C4-2B (cell line): ENCODE measurements at regions not wholly inside any gene's neighbourhood (a gene's known extent, or its start where the extent isn't known, plus 50 kb on each side); places are given as distances from the start of the nearest gene placed in this dataset.

Experiments used
- ZFX ChIP-seq: fragments of 450-650 bp; IDR thresholded peaks from 2 replicates; pipeline ENCODE4 v1.6.1; 2017
- TF ChIP-seq, protein P1 (sequence below): fragments of 450-650 bp; conservative IDR thresholded peaks from 2 replicates; pipeline ENCODE4 v1.5.1; 2017; ENCODE audit warnings: mild to moderate bottlenecking

DNA sequence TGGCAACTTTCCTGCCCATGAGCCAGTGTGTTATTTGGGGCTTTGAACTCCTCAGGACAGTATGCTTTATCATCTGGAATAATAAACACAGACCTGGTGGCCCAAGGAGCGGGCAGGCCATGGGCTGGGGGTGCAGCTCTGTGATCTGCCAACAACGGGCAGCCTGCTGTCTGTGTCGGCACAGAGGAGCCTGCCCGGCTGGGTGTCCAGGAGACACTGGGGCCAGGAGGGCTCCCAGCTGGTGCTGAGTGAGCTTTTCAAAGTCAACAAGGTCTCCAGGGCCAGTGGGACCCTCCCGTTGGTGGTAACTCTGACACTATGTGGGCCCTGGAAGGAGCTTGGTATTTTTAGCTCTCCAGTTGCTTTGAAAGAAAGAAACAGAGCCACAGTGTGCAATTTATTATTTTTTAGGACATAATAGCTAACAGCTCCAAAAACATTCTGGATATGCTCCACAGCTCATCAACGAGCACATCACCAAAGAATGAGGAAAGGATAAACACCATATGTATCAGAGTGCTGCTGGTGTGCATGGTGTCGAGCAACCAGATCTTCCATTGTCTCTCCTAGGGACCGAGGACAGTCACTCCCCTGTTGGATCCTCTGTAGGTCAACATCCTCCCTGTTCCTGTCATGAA lies 488.7 kb upstream of the USP24 start:
- TF ChIP-seq, protein P1, sequence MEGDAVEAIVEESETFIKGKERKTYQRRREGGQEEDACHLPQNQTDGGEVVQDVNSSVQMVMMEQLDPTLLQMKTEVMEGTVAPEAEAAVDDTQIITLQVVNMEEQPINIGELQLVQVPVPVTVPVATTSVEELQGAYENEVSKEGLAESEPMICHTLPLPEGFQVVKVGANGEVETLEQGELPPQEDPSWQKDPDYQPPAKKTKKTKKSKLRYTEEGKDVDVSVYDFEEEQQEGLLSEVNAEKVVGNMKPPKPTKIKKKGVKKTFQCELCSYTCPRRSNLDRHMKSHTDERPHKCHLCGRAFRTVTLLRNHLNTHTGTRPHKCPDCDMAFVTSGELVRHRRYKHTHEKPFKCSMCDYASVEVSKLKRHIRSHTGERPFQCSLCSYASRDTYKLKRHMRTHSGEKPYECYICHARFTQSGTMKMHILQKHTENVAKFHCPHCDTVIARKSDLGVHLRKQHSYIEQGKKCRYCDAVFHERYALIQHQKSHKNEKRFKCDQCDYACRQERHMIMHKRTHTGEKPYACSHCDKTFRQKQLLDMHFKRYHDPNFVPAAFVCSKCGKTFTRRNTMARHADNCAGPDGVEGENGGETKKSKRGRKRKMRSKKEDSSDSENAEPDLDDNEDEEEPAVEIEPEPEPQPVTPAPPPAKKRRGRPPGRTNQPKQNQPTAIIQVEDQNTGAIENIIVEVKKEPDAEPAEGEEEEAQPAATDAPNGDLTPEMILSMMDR, result no peak
- no peak for TF ChIP-seq ZFX
